Panc1 (cell line): ENCODE measurements at regions not wholly inside any gene's neighbourhood (a gene's known extent, or its start where the extent isn't known, plus 50 kb on each side); places are given as distances from the start of the nearest gene placed in this dataset.

Source experiments
- ATAC-seq: fragments of 200-7000 bp; cut with Tn5 transposase; 2 replicates; pipeline ENCODE4 v1.9.1; 2020; ENCODE audit warnings: mild to moderate bottlenecking, moderate library complexity
- BruUV-seq: library from RNA; stranded (reverse); fragments of 400-500 nt; replicated peaks from 2 replicates; lab custom pipeline; 2021; lab: Mats Ljungman, UMichigan
- CTCF ChIA-PET: fragments of 300-600 bp; sonication (Branson Sonifier 250); formaldehyde crosslinking; loops from one replicate; lab custom pipeline; 2022; ENCODE audit warnings: antibody characterized with exemption; lab: Charles Lee
- POLR2A ChIA-PET: fragments of 300-600 bp; sonication (Branson Sonifier 250); formaldehyde crosslinking; loops from one replicate; lab custom pipeline; 2022; ENCODE audit warnings: antibody characterized with exemption; lab: Charles Lee
- DNase-seq: peaks from one replicate; pipeline ENCODE4 v3.0.0-alpha.2; 2010; ENCODE audit warnings: low read depth, low spot score
- H3K27ac ChIP-seq: 2 replicates; pipeline ENCODE4 v1.5.1; 2011; ENCODE audit warnings: mild to moderate bottlenecking, low read length, inconsistent platforms
- H3K27me3 ChIP-seq: fragments of 200-500 bp; sonication (Bioruptor generic); 2 replicates; pipeline ENCODE4 v1.6.0; 2014; ENCODE audit warnings: low read length, inconsistent platforms; ENCODE audit not compliant: control insufficient read depth, insufficient read depth
- H3K36me3 ChIP-seq: fragments of 200-500 bp; sonication (Bioruptor generic); 2 replicates; pipeline ENCODE4 v1.5.1; 2014; ENCODE audit warnings: inconsistent platforms, mild to moderate bottlenecking, low read length, moderate library complexity; ENCODE audit not compliant: control insufficient read depth, insufficient read depth
- H3K4me1 ChIP-seq: 2 replicates; pipeline ENCODE4 v1.5.1; 2011; ENCODE audit warnings: inconsistent platforms, mild to moderate bottlenecking, low read length, moderate library complexity; ENCODE audit not compliant: control insufficient read depth, insufficient read depth
- H3K4me3 ChIP-seq, 2 experiments: 2 replicates each; pipeline ENCODE4 v1.5.1; 2011 to 2012; ENCODE audit warnings: low read depth in 2 of 2, low read length in 2 of 2, mild to moderate bottlenecking in 2 of 2, inconsistent platforms in 1 of 2, moderate library complexity in 1 of 2
- H3K9me3 ChIP-seq: fragments of 200-500 bp; sonication (Bioruptor generic); 2 replicates; pipeline ENCODE4 v1.5.1; 2014; ENCODE audit warnings: low read depth, mild to moderate bottlenecking, inconsistent platforms, low read length, moderate library complexity; ENCODE audit not compliant: control insufficient read depth, insufficient read depth
- CTCF ChIP-seq: fragments of 450-650 bp; IDR thresholded peaks from 2 replicates; pipeline ENCODE4 v1.5.1; 2017; ENCODE audit warnings: mild to moderate bottlenecking
- POLR2AphosphoS5 ChIP-seq: IDR thresholded peaks from 2 replicates; pipeline ENCODE4 v1.6.1; 2012; ENCODE audit warnings: mild to moderate bottlenecking, low read depth, low read length, moderate library complexity
- REST ChIP-seq, 2 experiments: IDR thresholded peaks; 2 replicates each; pipeline ENCODE4 v1.6.1; 2011 to 2012; ENCODE audit warnings: low read depth in 2 of 2, control low read depth in 1 of 2, low read length in 1 of 2, mild to moderate bottlenecking in 1 of 2, moderate library complexity in 1 of 2; ENCODE audit not compliant: insufficient read depth in 1 of 2
- SIN3A ChIP-seq: IDR thresholded peaks from 2 replicates; pipeline ENCODE4 v1.6.1; 2012; ENCODE audit warnings: low read depth, mild to moderate bottlenecking, low read length, moderate library complexity, borderline replicate concordance; ENCODE audit not compliant: insufficient read depth
- TCF7L2 ChIP-seq: IDR thresholded peaks from 2 replicates; pipeline ENCODE4 v1.6.1; 2011; ENCODE audit warnings: mild to moderate bottlenecking, low read depth, low read length, inconsistent platforms
- in situ Hi-C: cut with HindIII; loops from 2 replicates; pipeline ENCODE4 v1.10.0; 2016; ENCODE audit warnings: low sequenced_read_pairs, low pct_unique_long_range_greater_than_20kb
- intact Hi-C: fragments of 100-400 bp; cut with micrococcal nuclease; formaldehyde crosslinking; loops from one replicate; pipeline ENCODE4 v1.10.0; 2022; ENCODE audit not compliant: unreplicated experiment

GRCh38 chr9:87247097-87247496 lies 250.6 kb upstream of the DAPK1 start:
- intact Hi-C loops (no loop called here), in situ Hi-C loops (no loop called here)
- TF ChIP-seq CTCF (no peak), TCF7L2 (no peak), POLR2AphosphoS5 (no peak), REST (IDR thresholded peaks at IDR 0.05; ENCODE audit: insufficient read depth in 1 of 2, low read depth in 2 of 2, low read length in 1 of 2) (no peak), SIN3A (no peak)
- Histone ChIP-seq H3K36me3 (no peaks in the 10 kb centered on the region), H3K27ac (no peak overlapping the region), H3K4me1 (no peaks in the 10 kb centered on the region), H3K4me3 (no peak overlapping the region), H3K9me3 (no peaks in the 10 kb centered on the region), H3K27me3 (no peaks in the 10 kb centered on the region)
- CTCF ChIA-PET = no interaction called here
- DNase-seq = no peak
- POLR2A ChIA-PET = no interaction called here
- ATAC-seq = no peak
- BruUV-seq = no TSS peak

- no peak overlapping the region for H3K27ac ChIP-seq
- no peak overlapping the region for H3K4me3 ChIP-seq
- no peaks in the 10 kb centered on the region for H3K9me3 ChIP-seq
- DNase-seq = no peak
- intact Hi-C loops (no loop called here), in situ Hi-C loops (no loop called here)
- H3K36me3 ChIP-seq = no peaks in the 10 kb centered on the region
- TF ChIP-seq SIN3A (no peak), TCF7L2 (no peak), REST (IDR thresholded peaks at IDR 0.05; ENCODE audit: insufficient read depth in 1 of 2, low read depth in 2 of 2, low read length in 1 of 2) (no peak), CTCF (no peak), POLR2AphosphoS5 (no peak)
- no TSS peak for BruUV-seq
- ChIA-PET POLR2A (no interaction called here), CTCF (no interaction called here)
- ATAC-seq = no peak
- H3K27me3 ChIP-seq = no peaks in the 10 kb centered on the region
- no peaks in the 10 kb centered on the region for H3K4me1 ChIP-seq
These were observed 248.6 kb upstream of the DAPK1 start for GRCh38 chr9:87249029-87249428.
